Smooth muscle cell (in vitro differentiated cells): ENCODE measurements at regions not wholly inside any gene's neighbourhood (a gene's known extent, or its start where the extent isn't known, plus 50 kb on each side); places are given as distances from the start of the nearest gene placed in this dataset.

Experiments used
- DNase-seq: peaks from one replicate; lab custom pipeline; 2025; ENCODE audit not compliant: unreplicated experiment; lab: John Stamatoyannopoulos, UW
- H2AFZ ChIP-seq: fragments of 200-600 bp; sonication (generic); 2 replicates; pipeline ENCODE4 v1.6.0; 2016; ENCODE audit warnings: antibody characterized with exemption, low read depth, mild to moderate bottlenecking
- H3F3A ChIP-seq: fragments of 200-600 bp; sonication (generic); 2 replicates; pipeline ENCODE4 v1.6.0; 2017; ENCODE audit warnings: antibody characterized with exemption, low read depth
- H3K27ac ChIP-seq: fragments of 200-600 bp; sonication (generic); 2 replicates; pipeline ENCODE4 v1.5.1; 2016; ENCODE audit warnings: low read depth, mild to moderate bottlenecking
- H3K27me3 ChIP-seq: fragments of 200-600 bp; sonication (generic); 2 replicates; pipeline ENCODE4 v1.6.1; 2016; ENCODE audit warnings: low read depth, mild to moderate bottlenecking
- H3K36me3 ChIP-seq: fragments of 200-600 bp; sonication (generic); 2 replicates; pipeline ENCODE4 v1.5.1; 2016; ENCODE audit warnings: low read depth
- H3K4me1 ChIP-seq: fragments of 200-600 bp; sonication (generic); 2 replicates; pipeline ENCODE4 v1.5.1; 2016; ENCODE audit warnings: low read depth
- H3K4me2 ChIP-seq: fragments of 200-600 bp; sonication (generic); 2 replicates; pipeline ENCODE4 v1.6.0; 2016; ENCODE audit warnings: mild to moderate bottlenecking
- H3K4me3 ChIP-seq: fragments of 200-600 bp; sonication (generic); 2 replicates; pipeline ENCODE4 v1.5.1; 2016; ENCODE audit warnings: mild to moderate bottlenecking
- H3K79me2 ChIP-seq: fragments of 200-600 bp; sonication (generic); 2 replicates; pipeline ENCODE4 v1.6.0; 2016; ENCODE audit warnings: low read depth, mild to moderate bottlenecking
- H3K9ac ChIP-seq: fragments of 200-600 bp; sonication (generic); 2 replicates; pipeline ENCODE4 v1.6.0; 2016; ENCODE audit warnings: low read depth
- H3K9me3 ChIP-seq: fragments of 200-600 bp; sonication (generic); replicated peaks from 2 replicates; pipeline ENCODE4 v1.5.1; 2016; ENCODE audit warnings: low read depth
- H4K20me1 ChIP-seq: fragments of 200-600 bp; sonication (generic); 2 replicates; pipeline ENCODE4 v1.6.0; 2016; ENCODE audit warnings: low read depth
- CTCF ChIP-seq: fragments of 200-600 bp; sonication (generic); IDR thresholded peaks from 2 replicates; pipeline ENCODE4 v1.5.1; 2017; ENCODE audit warnings: borderline replicate concordance, mild to moderate bottlenecking, antibody characterized with exemption; ENCODE audit not compliant: insufficient read depth, poor library complexity, severe bottlenecking
- WGBS: methylation state at CpG from one replicate; pipeline ENCODE4 v1.1.7; 2016; ENCODE audit warnings: low lambda C conversion rate; 5-methylcytosine and 5-hydroxymethylcytosine counted together

- TF ChIP-seq CTCF, result no peak
- H3K4me2 ChIP-seq, result peak overlapping the region; percentile 73
- no peaks in the 10 kb centered on the region for H3K79me2 ChIP-seq
- peak overlapping the region; percentile 72 for H3K9ac ChIP-seq
- peaks cover 23% of the 10 kb centered on the region for H3K4me1 ChIP-seq
- peaks cover 15% of the 10 kb centered on the region for H3F3A ChIP-seq
- no peak overlapping the region for H3K4me3 ChIP-seq
- H3K27me3 ChIP-seq, result no peaks in the 10 kb centered on the region
- no peaks in the 10 kb centered on the region for H3K36me3 ChIP-seq
- H3K27ac ChIP-seq, result peak overlapping the region; percentile 96
- no peak for DNase-seq
- 54% methylated on average over 6 of the region's 6 CpGs for WGBS
- no peaks in the 10 kb centered on the region for H4K20me1 ChIP-seq
- H2AFZ ChIP-seq, result no peak overlapping the region
- no peaks in the 10 kb centered on the region for H3K9me3 ChIP-seq
These were observed 164.4 kb downstream of the CAND1 start for GRCh38 chr12:67433385-67434175.

- Histone ChIP-seq H3K27me3 (no peaks in the 10 kb centered on the region), H3F3A (peaks cover 15% of the 10 kb centered on the region), H4K20me1 (no peaks in the 10 kb centered on the region), H3K4me1 (peaks cover 23% of the 10 kb centered on the region), H3K4me2 (peak overlapping the region; percentile 73), H3K79me2 (no peaks in the 10 kb centered on the region), H3K4me3 (no peak overlapping the region), H3K36me3 (no peaks in the 10 kb centered on the region), H3K27ac (peak overlapping the region; percentile 96), H3K9me3 (no peaks in the 10 kb centered on the region), H2AFZ (no peak overlapping the region), H3K9ac (peak overlapping the region; percentile 72)
- WGBS, result 29% methylated on average over 3 of the region's 3 CpGs
- TF ChIP-seq CTCF, result no peak
- DNase-seq, result peak; percentile 8
These were observed 165.7 kb downstream of the CAND1 start for GRCh38 chr12:67434671-67435370.

- Histone ChIP-seq H3F3A (peaks cover 15% of the 10 kb centered on the region), H4K20me1 (no peaks in the 10 kb centered on the region), H3K4me3 (no peak overlapping the region), H2AFZ (no peak overlapping the region), H3K4me2 (peak overlapping the region; percentile 67), H3K36me3 (no peaks in the 10 kb centered on the region), H3K27ac (peak overlapping the region; percentile 96), H3K4me1 (peaks cover 23% of the 10 kb centered on the region), H3K9me3 (no peaks in the 10 kb centered on the region), H3K27me3 (no peaks in the 10 kb centered on the region), H3K9ac (no peak overlapping the region), H3K79me2 (no peaks in the 10 kb centered on the region)
- 61% methylated on average over 2 of the region's 2 CpGs for WGBS
- DNase-seq, result no peak
- TF ChIP-seq CTCF, result no peak
These were observed 167.1 kb downstream of the CAND1 start for GRCh38 chr12:67436230-67436629.
